ENCODE measurements at regions not wholly inside any gene's neighbourhood (a gene's known extent, or its start where the extent isn't known, plus 50 kb on each side); places are given as distances from the start of the nearest gene placed in this dataset.

DNA sequence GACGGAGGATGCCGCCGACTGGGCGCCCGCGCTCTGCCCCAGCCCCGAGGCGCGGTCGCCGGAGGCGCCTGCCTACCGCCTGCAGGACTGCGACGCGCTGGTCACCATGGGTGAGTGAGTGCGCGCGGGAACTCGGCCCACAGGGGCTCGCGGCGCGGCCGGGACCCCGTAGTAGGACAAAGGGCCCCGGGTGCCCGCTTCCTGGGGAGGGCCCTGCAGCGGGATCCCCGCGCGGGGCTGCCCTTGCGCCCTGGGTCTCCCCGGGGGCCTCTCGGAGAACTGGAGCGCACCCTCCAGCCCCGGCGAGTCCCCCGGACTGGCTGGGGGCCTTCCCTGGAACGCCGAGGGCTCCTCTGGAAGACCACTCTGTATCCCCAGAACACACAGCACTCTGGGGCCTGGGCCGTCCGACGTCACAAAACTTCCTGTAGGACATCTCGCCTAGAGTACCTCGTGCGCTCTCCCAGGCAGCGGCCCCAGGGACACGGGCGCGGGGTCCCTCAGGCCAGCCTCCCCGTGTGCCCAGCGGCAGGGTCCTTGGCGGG is 362.9 kb upstream of the AMELY start:
- TF ChIP-seq POLR2AphosphoS5 (IDR thresholded peaks at IDR 0.05) (no peak), POLR2A (IDR thresholded peaks at IDR 0.05) (no peak)

Measured in spleen (tissue), 3 donors.